ENCODE measurements at regions not wholly inside any gene's neighbourhood (a gene's known extent, or its start where the extent isn't known, plus 50 kb on each side); places are given as distances from the start of the nearest gene placed in this dataset.
"Not testable (repeated sequence)": the region's sequence is repeated elsewhere in the genome, so short reads cannot be mapped to it uniquely, and the experiment has no call there.

DNA sequence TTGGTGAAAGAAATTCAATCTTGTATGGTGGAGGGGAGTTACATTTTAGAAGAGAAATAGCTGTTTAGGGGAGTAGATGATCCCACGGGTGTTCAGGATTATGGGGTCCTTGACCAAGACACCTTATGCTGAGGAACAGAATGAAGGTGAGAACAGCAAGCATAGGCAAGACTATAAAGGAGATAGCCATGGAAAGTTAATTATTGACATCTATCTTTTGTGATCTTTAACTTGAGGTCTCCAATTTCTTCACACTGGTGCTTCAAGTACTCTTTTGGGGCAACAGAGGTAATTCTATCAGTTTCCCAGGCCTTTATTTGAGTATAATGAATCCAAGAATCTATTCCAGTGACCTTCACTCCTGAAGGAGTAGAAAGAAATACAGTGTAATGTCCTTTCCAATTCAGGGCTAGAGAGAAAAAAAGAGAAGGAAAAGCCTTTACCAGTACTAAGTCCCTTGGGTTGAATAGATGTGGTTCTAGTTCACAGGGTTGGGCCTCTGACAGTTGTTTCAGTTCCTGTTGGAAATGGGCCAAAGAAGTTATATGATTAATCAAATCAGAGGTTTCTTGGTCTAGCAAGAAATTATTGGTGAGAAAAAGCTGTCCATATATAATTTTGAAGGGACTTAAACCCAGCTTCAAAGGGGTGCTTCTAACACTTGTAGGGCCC lies 2104.1 kb upstream of the ACO1 start:
- no peak for DNase-seq

DNA sequence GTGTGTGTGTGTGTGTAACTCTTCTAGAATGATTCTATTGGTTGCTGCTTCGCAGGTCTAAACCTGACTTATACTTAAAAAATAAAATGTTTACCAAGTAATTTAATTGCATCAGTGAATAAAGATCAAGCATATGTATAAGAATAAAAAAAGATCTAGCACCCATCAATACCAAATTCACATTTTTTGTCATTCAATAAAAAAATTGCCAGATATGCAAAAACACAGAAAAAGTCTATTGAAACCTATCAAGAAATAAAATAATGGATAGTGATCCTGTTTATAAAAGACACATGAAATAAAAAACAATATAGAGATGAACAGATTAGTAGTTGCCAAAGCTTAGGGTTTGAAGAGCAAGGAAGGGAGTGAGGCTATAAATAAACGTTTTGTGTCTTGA lies 2095.0 kb upstream of the ACO1 start:
- no peak for DNase-seq

DNA sequence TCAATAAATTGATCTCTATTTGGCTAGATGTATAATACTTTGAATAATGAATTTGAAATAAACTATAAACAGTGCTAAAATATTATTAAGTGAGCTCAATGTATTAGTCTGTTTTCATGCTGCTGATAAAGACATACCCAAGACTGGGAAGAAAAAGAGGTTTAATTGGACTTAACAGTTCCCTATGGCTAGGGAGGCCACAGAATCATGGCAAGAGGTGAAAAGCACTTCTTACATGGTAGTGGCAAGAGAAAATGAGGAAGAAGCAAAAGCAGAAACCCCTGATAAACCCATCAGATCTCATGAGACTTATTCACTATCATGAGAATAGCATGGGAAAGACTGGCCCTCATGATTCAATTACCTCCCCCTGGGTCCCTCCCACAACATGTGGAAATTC lies 2092.4 kb upstream of the ACO1 start:
- DNase-seq = not testable (repeated sequence)

DNA sequence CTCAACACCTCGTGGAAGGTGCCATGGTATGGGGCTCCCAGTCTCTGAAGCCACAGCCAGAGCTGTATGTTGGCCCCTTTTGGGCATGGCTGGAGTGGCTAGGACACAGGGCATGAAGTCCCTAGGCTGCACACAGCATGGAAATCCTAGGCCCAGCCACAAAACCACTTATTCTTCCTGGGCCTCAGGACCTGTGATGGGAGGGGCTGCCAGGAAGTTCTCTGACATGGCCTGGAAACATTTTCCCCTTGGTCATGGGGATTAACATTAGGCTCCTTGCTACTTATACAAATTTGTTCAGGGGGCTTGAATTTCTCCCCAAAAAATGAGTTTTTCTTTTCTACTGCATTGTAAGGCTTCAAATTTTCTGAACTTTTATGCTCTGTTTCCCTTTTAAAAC lies 2091.2 kb upstream of the ACO1 start:
- no peak for DNase-seq

DNA sequence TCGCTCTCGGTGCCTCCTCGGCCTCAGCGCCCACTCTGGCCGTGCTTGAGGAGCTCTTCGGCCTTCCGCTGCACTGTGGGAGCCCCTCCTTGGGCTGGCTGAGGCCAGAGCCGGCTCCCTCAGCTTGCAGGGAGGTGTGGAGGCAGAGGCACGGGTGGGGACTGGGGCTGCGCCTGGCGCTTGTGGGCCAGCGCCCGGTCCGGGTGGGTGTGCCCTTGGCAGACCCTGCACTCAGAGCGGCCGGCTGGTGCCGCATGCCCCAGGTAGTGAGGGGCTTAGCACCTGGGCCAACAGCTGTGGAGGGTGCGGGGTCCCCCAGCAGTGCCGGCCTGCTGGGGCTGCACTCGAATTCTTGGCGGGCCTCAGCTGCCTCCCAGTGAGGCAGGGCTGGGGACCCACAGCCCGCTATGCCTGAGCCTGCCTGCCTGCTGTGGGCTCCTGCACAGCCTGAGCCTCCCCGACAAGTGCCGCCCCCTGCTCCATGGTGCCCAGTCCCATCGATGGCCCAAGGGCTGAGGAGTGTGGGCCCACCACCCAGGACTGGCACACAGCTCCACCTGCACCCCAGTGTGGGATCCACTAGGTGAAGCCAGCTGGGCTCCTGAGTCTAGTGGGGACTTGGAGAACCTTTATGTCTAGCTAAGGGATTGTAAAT lies 2085.2 kb upstream of the ACO1 start:
- DNase-seq = no peak

DNA sequence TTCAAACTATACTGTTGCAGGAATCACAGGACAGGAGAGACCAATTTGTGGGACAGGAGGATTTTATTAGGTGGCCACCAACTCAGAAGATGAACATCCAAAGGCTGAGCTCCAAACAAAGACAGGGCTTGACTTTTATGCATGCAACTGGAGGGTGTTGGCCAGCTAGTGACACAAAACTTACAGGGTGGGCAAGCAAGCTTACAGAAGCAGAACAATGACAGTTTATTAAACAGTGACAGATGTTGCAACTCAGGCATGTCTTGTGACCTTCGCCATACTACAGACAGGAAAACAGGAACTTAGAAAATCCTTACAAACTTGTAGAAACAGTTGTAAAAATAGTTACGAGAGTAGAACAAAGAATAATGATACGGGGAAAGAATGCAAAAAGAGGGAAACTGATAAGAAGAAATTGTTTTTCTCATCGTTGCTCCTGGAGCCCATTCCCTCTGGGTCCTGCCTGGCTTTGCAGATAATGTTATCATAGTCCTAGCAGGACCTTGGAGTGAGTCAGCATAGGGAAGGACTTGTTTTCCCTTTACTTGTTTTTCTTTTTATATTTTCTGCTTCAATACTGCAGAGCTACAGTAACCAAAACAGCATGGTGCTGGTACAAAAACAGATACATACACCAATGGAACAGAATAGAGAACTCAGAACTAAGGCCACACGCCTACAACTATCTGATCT lies 2083.0 kb upstream of the ACO1 start:
- no peak for DNase-seq

DNA sequence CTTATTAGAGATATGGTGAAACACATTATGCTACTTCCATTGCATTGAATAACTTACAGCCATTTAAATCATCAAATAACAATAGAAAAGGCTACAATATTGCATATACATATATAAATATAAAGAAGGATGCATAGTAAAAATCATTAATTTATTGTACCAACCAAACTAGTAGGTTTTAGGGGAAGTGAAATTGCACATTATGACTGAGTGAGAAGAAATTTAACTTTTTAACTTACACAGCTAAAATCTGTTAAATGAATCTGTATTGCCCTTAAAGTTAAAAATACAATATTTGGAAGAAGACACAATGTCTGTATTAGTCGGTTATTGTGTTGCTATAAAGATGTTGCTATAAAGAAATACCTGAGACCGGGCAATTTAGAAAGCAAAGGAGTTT lies 2073.7 kb upstream of the ACO1 start:
- DNase-seq = no peak

DNA sequence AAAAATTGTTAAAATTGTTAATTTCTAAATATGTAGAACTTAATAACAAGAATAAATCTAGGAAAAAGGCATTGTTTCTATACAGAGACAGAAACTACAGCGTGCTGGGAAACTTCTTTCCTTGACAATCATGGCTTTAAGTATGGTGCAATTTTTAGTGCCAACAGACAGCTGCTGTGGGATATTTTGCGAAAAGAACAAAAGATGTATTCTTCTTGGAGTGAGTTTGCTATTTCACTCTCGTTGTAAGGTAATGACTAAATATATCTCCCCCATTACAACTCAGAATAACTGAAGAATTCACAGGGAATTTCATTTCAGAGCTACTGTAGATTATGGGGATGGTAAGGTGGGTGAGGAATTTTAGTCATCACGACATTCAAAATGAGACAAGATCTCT lies 2055.0 kb upstream of the ACO1 start:
- DNase-seq = no peak

DNA sequence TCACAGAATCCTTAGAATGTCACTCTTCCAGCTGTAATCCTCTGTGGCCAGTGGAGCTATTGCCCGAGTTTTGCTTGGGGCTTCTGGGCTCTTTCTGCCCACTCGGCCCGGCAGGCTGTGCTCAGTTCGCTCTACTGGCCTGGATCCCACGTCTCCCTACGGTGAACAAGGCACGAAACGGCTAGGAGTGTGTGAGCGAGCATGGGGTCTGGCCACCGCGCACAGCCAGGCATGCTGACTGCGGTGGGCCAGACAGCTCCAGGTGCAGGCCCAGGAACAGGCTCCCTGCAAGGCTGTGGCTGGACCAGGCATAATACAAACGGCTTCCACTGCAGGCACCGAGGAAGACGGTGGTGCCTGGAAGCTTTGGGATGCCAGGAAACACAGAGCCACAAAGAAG lies 2035.5 kb upstream of the ACO1 start:
- DNase-seq = no peak

DNA sequence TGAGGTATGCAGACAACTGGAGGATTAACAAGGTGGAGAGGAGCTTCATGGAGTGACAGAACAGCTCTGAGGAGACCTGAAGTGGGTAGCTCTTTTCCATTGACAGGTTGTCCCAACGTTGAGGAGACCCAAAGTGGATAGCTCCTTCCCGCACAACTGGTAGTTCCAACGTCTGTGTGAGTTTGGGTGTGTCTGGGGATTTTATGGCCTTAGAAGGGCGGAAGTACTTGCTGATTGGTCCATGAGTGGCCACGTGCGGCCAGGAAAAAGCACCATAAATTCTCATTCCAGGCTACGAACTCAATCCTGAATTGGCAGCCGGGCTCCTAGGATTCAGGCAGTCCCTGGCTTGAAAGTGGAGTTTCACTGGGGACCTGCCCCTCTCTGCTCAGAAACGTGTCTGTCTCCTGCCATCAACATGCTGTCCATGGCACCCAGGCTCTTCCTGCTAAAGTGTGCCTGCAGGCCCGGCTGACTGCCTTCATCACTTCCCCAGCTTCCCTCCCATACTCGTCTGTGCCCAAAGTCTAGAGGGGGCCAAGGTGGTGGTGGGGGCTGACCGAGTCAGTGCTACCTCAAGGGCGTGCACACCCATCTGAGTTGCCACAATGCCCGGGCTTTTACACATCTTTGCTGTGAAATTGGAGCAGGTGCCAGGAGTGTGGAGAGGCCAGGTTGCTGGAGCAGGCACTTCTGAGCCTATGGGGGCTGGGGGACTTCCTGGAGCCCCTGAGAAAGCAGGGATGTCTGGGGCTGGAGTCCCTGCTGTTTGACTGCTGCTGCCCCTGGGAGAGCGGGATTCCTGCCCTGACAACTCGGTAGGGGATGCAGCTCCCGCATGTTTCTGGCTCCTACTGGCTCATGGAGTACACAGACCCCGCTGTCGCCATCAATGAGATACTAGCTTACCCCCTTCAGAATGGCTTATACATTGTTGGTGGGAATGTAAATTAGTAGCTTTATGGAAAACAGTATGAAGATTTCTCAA lies 2034.6 kb upstream of the ACO1 start:
- no peak for DNase-seq

DNA sequence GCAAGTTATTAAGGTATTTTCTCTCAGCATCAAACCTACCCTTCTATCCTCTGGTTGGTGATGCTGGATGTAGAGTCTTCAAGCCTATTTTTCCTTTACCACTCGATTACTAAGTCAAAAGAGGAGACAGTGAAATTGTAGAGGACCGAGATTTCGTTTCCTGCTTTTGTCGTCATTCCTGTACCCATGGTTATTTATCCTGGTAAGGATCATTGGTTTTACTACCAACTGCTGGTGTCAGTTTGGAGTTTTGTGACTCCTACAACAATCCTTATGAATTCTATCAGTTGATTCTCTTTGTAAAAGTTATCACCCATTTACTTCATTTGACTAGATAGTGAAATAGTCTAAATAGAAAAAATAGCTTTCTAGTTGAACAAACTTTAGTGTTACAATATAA lies 2028.2 kb upstream of the ACO1 start:
- DNase-seq = no peak

DNA sequence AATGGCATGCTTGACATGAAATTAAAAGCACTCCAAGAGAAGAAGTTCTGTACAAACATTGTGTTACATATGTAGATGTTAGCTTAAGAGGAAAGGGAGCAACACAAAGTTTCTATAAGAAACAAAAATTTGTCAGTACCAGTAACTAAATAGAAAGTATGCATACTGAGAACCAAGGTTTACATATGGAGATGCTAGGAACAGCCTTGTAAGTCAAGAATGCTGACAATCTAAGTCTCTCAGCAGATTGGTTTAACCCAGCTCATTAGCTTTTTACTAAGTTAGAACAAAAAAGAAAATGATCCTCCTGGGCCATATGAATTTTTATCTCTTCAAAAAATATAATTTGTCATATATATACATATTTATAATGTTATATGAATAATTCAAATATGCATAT lies 2022.1 kb upstream of the ACO1 start:
- DNase-seq = no peak

DNA sequence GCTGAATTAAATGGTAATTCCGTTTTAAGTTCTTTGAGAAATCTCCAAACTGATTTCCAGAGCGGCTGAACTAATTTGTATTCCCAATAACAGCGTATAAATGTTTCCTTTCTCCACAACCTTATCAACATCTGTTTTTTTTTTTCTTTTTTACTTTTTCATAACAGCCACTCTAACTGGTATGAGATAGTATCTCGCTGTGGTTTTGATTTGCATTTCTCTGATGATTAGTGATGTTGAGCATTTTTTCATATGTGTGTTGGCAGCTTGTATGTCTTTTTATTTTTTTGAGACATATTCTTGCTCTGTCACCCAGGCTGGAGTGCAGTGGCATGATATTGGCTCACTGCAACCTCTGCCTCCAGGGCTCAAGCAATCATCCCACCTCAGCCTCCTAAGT lies 2018.3 kb upstream of the ACO1 start:
- DNase-seq = not testable (repeated sequence)

DNA sequence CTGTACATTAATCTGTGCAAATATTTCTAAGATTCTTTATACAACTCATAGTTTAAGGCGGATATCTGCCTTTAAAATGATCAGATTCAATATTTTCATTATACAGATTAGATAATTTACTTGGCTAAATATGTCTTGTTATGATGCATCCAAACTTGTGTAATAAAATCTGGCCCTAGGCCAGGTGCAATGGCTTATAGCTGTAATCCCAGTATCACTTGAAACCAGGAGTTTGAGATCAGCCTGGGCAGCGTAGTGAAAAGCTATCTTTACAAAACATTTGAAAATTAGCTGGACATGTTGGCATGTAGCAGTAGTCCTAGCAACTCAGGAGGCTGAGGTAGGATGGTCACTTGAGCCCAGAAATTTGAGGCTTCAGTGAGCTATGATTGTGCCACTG lies 2002.2 kb upstream of the ACO1 start:
- no peak for DNase-seq

DNA sequence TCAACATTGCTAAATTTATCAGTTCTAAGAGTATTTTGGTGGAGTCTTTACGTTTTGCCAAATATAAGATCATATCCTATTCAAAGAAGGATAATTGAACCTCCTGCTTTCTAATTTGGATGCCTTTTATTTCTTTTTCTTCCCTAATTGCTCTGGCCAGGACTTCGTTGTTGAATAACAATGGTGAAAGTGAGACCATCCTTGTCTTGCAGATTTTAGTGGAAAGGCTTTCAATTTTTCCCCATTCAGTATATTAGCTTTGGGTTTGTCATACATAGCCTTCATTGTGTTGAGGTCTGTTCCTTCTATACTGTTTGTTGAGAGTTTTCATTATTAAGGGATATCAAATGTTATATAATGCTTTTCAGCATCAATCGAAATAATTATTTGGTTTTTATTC lies 1974.2 kb upstream of the ACO1 start:
- DNase-seq = no peak

DNA sequence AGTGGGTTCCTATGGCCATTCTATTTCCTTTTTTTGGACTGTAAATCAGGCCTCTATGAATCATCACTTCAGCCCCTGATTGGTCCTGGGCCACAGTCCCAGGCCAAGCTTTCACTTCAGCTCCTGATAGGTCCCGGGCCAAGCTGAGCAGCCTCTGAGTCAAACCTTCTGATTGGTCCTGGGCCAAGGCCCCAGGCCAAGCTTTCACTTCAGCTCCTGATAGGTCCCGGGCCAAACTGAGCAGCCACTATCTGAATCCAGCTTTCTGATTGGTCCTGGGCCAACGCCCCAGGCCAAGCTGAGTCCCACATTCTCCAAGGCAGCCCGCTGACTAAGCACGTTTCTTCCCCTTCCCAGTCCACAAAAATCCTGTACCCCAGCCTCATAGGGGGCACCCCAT lies 1972.9 kb upstream of the ACO1 start:
- no peak for DNase-seq

DNA sequence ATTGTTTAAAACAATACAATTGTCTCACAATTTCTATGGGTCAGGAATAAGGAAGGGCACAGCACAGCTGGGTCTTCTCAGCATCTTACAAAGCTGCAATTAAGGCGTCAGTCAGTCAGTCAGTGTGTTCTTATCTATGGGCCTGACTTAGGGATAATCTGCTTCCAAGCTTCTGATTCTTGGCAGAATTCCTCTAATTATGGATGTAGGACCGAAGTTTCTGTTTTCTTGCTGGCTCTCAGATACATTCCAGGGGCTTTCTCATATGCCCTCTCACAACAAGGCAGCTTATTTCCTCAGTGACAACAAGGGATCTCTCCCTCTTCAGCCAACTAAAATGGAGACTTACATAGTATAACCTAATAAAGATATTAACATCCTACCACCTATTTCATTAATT lies 1925.3 kb upstream of the ACO1 start:
- no peak for DNase-seq

DNA sequence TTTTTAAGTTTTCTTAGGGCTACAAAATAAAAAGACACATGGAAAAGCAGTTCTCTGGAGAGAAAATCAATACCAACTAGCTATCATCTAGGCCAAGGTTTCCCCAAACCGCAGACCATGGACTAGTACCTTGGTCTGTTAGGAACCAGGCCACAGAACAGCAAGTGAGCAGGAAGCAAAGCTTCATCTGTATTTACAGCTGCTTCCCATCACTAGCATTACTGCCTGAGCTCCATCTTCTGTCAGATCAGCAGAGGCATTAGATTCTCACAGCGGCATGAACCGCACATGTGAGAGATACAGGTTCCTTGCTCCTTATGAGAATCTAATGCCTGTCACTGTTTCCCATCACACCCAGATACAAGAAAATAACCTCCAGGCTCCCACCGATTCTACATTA lies 1907.6 kb upstream of the ACO1 start:
- DNase-seq = no peak

DNA sequence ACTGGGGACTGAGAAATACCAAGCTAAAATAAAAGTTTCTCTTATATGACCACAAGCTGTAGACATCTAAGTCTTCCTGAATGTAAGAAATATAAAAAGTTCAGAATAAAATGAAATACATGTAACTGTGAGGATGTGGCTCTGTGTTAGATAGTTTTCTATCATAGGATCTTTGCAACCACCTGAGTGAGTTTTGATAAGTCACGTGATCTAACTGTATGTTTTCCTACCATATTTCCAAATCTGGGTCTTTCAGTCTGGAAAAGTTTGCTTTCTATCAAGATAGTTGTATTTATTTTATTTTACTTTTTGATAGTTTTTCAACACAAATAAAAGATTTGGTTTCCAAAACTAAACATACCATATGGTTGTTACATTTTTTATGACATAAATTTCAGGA lies 1905.8 kb upstream of the ACO1 start:
- no peak for DNase-seq

DNA sequence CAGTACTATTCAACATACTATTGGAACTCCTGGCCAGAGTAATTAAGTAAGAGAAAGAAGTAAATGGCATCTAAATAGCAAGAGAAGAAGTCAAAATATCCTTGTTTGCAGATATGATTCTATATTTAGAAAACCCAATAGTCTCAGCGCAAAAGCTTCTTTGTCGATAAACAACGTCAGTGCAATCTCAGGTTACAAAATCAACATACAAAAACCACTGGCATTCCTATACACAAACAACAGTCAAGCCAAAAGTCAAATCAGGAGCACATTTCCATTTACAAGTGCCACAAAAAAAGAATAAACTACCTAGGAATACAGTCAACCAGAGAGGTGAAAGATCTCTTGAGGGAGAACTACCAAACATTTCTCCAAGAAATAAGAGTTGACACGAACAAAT lies 1901.9 kb upstream of the ACO1 start:
- DNase-seq = no peak

DNA sequence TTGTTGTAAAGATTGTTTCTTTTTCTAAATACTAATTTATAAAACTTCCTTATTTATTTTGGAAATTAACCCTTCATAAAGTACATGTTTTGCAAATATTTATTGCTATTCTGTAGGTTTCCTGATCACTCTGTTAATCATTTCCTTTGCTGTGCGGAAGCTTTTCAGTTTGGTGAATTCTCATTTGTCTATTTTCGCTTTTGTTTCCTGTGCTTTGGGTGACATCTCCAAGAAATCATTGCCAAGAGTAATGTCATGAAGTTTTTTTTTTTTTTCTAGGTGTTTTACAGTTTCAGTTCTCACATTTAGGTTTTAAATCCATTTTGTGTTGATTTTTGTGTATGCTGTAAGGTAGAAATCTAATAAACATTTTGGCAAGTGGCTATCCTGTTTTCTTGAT lies 1899.8 kb upstream of the ACO1 start:
- DNase-seq = no peak

DNA sequence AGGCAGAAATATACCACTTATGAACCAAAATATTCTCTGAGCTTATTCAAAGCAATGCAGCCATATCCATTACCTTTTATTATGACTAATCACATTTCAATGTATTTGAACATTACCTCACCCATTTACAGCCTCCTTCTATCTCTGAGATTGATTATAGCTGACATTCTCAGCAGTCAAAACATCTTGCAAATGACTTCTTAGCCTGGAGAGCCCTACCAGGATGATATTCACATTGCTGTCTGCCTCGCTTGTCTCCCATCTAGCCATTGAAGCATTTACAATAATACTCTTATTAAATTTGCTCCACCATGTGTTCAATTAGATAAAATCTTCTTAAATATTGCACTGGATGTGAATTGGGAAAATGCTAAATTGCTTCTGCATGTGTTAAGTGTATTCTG lies 1879.9 kb upstream of the ACO1 start:
- no peak for DNase-seq

DNA sequence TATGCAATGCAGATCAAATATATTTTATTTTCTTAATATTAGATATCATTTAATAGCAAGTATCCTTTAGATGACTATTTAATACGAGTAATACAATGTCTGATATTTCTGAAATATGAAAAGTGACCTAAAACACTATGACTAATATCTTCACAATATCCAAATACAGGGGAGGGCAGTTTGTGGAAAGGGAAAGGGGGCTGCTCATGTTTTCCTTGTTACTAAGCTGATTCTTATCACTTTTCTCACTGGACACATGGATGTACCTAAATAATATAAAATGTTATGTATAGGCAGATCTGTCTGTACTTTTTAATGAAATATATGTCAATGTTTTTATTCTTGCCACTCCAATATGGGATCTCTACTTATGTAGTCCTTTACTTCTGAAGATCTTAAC lies 1879.1 kb upstream of the ACO1 start:
- DNase-seq = no peak
